BE2C (cell line): ENCODE measurements at regions not wholly inside any gene's neighbourhood (a gene's known extent, or its start where the extent isn't known, plus 50 kb on each side); places are given as distances from the start of the nearest gene placed in this dataset.
"Not testable (repeated sequence)": the region's sequence is repeated elsewhere in the genome, so short reads cannot be mapped to it uniquely, and the experiment has no call there.

Experiments
- DNase-seq: peaks from one replicate; pipeline ENCODE4 v3.0.0-alpha.2; 2020
- H3K27me3 ChIP-seq: fragments of 250-450 bp; sonication (Bioruptor Pico); 2 replicates; pipeline ENCODE4 v1.5.1; 2020; ENCODE audit warnings: mild to moderate bottlenecking
- H3K36me3 ChIP-seq: fragments of 250-450 bp; sonication (Bioruptor Pico); 2 replicates; pipeline ENCODE4 v1.5.1; 2020; ENCODE audit warnings: mild to moderate bottlenecking
- H3K4me1 ChIP-seq: fragments of 250-450 bp; sonication (Bioruptor Pico); 2 replicates; pipeline ENCODE4 v1.5.1; 2020
- H3K4me3 ChIP-seq: 2 replicates; pipeline ENCODE4 v1.5.1; 2011; ENCODE audit warnings: low read depth, low read length
- H3K9me3 ChIP-seq: fragments of 250-450 bp; sonication (Bioruptor Pico); 2 replicates; pipeline ENCODE4 v1.5.1; 2020
- TF ChIP-seq, protein P1 (sequence below): IDR thresholded peaks from 2 replicates; pipeline ENCODE4 v1.5.1; 2012; ENCODE audit warnings: mild to moderate bottlenecking, low read depth, low read length

DNA sequence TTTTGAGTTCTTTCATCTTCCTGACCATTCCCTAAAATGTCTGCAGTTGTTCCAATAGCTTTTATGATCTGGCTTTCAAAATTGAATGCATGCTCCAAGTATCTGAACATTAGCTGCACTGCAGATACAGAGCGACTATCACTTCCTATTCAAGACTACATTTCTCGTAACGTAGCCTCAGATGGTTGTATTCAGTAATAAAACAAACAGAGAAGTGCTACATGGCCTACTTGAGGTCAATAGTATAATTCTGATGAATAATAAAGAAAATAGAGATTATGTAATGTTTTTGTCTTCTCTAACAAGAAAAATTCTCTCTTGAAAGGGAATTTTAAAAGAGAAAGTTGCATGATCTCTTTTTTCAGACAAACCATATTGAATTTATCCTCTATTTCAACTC is 333.9 kb upstream of the IRAK1BP1 start:
- Histone ChIP-seq H3K4me1 (no peaks in the 10 kb centered on the region), H3K4me3 (no peak overlapping the region), H3K9me3 (no peaks in the 10 kb centered on the region), H3K27me3 (no peaks in the 10 kb centered on the region), H3K36me3 (no peaks in the 10 kb centered on the region)
- DNase-seq: no peak
- TF ChIP-seq, protein P1, sequence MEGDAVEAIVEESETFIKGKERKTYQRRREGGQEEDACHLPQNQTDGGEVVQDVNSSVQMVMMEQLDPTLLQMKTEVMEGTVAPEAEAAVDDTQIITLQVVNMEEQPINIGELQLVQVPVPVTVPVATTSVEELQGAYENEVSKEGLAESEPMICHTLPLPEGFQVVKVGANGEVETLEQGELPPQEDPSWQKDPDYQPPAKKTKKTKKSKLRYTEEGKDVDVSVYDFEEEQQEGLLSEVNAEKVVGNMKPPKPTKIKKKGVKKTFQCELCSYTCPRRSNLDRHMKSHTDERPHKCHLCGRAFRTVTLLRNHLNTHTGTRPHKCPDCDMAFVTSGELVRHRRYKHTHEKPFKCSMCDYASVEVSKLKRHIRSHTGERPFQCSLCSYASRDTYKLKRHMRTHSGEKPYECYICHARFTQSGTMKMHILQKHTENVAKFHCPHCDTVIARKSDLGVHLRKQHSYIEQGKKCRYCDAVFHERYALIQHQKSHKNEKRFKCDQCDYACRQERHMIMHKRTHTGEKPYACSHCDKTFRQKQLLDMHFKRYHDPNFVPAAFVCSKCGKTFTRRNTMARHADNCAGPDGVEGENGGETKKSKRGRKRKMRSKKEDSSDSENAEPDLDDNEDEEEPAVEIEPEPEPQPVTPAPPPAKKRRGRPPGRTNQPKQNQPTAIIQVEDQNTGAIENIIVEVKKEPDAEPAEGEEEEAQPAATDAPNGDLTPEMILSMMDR: no peak

DNA sequence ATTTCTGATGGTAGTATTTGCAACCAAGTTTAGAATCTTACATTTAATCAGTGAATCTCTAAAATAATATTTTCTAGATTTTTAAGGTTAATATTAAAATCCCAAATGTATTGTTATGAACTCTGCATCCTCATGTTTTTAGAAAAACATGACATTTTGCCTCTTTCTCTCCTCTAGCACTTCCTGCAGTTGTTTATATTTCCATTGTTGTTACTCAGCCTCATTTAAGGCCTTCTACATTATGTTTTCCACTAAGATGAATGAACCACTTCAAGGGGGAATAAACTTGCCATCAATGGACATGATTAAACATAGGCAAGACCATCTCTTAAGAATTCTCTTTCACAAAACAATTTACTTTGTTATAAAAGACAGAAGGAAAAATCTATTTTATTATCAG is 333.5 kb upstream of the IRAK1BP1 start:
- TF ChIP-seq, protein P1: no peak
- Histone ChIP-seq H3K27me3 (no peaks in the 10 kb centered on the region), H3K9me3 (no peaks in the 10 kb centered on the region), H3K36me3 (no peaks in the 10 kb centered on the region), H3K4me1 (no peaks in the 10 kb centered on the region), H3K4me3 (no peak overlapping the region)
- no peak for DNase-seq

DNA sequence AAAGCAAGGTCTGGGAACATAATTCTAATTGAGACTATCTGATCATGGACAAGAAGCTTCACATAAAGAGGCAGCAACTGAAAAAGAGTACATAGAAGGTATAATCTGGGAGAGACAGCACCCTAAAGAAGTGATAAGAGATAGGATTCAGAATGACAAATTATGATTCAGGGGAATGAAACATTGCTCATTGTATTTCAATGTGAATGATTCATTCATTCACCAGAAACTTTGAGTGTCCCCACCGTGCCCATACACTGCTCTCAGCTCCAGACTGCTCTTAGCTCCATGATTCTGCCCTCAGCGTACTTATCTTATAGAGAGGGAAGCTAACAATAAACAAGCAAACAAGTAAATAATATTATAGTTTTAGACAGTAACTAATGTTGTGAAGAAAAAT is 329.3 kb upstream of the IRAK1BP1 start:
- DNase-seq: no peak
- Histone ChIP-seq H3K9me3 (no peaks in the 10 kb centered on the region), H3K4me1 (no peaks in the 10 kb centered on the region), H3K4me3 (no peak overlapping the region), H3K27me3 (no peaks in the 10 kb centered on the region), H3K36me3 (no peaks in the 10 kb centered on the region)
- TF ChIP-seq, protein P1: no peak

DNA sequence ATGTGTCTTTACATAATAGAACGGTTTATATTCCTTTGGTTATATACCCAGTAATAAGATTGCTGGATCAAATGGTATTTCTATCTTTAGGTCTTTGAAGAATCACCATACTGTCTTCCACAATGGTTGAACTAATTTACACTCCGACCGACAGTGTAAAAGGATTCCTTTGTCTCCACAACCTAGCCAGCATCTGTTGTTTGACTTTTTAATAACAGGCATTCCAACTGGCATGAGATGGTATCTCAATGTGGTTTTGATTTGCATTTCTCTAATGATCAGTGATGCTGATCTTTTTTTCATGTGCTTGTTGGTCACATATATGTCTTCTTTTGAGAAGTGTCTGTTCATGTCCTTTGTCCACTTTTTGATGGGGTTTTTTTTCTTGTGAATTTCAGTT is 319.7 kb upstream of the IRAK1BP1 start:
- H3K4me1 ChIP-seq, DNase-seq, H3K36me3 ChIP-seq, H3K27me3 ChIP-seq, H3K9me3 ChIP-seq, H3K4me3 ChIP-seq: not testable (repeated sequence)

DNA sequence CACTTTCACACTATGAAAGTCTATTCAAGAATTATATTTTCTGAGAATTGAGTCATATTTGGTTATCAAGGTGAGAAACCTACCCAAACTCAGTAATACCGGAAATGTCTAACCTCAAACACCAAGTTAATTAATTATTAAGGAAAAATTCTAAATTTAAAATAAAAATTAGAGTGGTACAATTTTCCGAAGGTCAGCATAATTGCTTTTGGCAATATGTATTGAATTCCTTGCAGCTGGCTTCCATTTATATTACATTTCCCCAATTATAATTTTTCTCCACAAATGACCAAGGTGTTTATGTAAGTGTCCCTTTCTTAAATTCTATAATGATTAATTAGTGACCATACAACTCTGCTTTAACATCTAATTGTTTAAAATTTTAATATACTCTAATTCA is 316.0 kb upstream of the IRAK1BP1 start:
- no peak for DNase-seq
- Histone ChIP-seq H3K4me3 (no peak overlapping the region), H3K27me3 (no peaks in the 10 kb centered on the region), H3K36me3 (no peaks in the 10 kb centered on the region), H3K4me1 (no peaks in the 10 kb centered on the region), H3K9me3 (peaks cover 2% of the 10 kb centered on the region; the same call in 1 of the 2 replicates)
- TF ChIP-seq, protein P1: no peak

DNA sequence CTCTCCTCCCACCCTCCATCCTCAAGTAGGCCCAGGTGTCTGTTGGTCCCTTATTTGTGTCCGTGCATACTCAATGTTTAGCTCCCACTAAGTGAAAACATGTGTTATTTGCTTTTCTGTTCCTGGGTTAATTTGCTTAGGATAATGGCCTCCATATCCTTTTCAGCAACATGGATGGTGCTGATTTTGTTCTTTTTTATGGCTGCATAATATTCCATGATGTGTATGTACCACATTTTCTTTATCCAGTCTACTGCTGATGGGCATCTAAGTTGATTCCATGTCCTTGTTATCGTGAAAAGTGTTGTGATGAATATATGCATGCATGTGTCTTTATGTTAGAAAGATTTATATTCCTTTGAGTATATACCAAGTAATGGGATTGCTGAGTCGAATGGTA is 314.9 kb upstream of the IRAK1BP1 start:
- H3K4me3 ChIP-seq: no peak overlapping the region
- no peak for DNase-seq
- no peaks in the 10 kb centered on the region for H3K4me1 ChIP-seq
- TF ChIP-seq, protein P1: no peak
- H3K9me3 ChIP-seq: peaks cover 2% of the 10 kb centered on the region; the same call in 1 of the 2 replicates
- H3K36me3 ChIP-seq: no peaks in the 10 kb centered on the region
- H3K27me3 ChIP-seq: no peaks in the 10 kb centered on the region

DNA sequence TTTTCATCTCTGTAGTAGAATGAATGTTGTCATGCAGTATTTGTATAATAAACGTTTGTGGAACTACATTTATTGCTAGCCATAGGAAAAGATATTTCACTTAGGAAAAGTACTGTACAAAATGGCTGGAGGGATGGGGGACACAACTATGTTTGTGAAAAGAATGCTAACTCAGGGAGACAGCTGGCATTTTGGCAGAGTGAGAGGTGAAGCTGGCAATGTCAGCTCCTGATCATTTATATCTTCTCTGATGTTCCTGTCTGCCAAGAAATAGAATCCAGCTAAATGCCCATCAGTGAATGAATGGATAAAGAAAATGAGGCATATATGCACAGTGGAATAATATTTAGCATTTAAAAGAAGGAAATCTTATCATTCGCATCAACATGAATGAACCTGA is 313.0 kb upstream of the IRAK1BP1 start:
- Histone ChIP-seq H3K27me3 (no peaks in the 10 kb centered on the region), H3K4me1 (no peaks in the 10 kb centered on the region), H3K9me3 (peaks cover 2% of the 10 kb centered on the region; the same call in 1 of the 2 replicates), H3K4me3 (no peak overlapping the region), H3K36me3 (no peaks in the 10 kb centered on the region)
- DNase-seq: no peak
- TF ChIP-seq, protein P1: no peak
